Activated T-cell treated with anti-CD3 and anti-CD28 coated beads for 48 hours (primary cell): ENCODE measurements at regions not wholly inside any gene's neighbourhood (a gene's known extent, or its start where the extent isn't known, plus 50 kb on each side); places are given as distances from the start of the nearest gene placed in this dataset.
"Not testable (repeated sequence)": the region's sequence is repeated elsewhere in the genome, so short reads cannot be mapped to it uniquely, and the experiment has no call there.

ENCODE experiments used
- DNase-seq: peaks from one replicate; pipeline ENCODE4 v3.0.0-alpha.2; 2020; ENCODE audit warnings: low read depth

DNA sequence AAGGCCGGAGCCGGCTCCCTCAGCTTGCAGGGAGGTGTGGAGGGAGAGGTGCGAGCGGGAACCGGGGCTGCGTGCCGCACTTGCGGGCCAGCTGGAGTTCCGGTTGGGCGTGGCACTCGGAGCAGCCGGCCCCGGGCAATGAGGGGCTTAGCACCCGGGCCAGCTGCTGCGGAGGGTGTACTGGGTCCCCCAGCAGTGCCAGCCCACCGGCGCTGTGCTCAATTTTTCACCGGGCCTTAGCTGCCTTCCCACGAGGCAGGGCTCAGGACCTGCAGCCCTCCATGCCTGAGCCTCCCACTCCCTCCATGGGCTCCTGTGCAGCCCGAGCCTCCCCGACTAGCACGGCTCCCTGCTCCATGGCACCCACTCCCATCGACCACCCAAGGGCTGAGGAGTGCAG lies 62.2 kb upstream of the ANKRD55 start:
- not testable (repeated sequence) for DNase-seq

DNA sequence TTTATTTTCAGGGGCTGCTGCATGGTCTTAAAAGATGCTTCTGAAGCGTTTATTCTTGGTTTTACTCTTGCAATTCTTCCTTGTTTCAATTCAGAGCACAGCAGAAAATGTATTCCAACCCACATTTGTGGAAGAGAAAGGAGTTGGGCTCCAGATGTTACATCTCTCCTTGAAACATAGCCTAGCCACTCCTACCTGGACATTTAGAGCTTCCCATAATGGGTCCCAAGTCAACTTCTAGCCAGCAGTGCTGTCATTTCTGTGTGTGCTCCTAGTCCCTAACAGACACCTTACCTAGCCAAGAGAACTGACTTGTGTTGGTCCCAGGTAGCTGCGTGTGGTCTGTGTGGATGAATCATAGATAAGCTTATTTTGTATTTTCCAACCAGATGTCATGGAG lies 61.2 kb upstream of the ANKRD55 start:
- no peak for DNase-seq

DNA sequence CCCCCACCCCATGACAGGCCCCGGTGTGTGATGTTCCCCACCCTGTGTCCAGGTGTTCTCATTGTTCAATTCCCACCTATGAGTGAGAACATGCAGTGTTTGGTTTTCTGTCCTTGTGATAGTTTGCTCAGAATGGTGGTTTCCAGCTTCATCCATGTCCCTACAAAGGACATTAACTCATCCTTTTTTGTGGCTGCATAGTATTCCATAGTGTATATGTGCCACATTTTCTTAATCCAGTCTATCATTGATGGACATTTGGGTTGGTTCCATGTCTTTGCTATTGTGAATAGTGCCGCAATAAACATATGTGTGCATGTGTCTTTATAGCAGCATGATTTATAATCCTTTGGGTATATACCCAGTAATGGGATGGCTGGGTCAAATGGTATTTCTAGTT lies 59.7 kb upstream of the ANKRD55 start:
- not testable (repeated sequence) for DNase-seq

DNA sequence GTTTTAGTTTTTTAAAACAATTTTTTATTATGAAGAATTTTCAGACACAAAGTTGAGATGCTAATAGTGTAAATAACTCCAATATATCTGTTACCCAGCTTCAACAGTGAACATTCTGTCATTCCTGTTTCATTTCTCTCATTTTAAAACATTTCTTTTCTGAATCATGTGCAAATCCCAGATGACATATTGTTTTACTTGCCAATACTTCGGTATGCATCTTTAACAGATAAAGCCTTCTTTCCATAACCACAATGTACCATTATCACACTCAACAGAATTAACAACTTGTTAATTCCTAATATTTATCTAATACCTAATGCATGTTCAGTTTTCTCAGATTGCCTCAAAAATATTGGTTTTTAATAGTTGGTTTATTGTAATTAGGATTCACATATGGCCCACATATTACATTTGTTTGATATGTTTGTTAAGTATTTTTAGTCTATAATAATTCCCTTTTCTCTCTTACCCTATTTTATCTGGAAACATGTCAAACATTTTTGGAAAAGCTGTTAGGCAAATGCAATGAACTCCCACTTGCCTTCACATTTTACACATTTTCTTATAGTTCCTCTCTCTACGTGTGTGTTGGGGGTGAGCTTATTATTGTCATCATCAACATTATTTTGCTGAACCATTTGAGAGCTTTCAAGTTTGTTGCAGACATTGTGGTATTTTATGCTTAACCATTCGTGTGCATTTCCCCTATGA lies 58.7 kb upstream of the ANKRD55 start:
- DNase-seq, result no peak

DNA sequence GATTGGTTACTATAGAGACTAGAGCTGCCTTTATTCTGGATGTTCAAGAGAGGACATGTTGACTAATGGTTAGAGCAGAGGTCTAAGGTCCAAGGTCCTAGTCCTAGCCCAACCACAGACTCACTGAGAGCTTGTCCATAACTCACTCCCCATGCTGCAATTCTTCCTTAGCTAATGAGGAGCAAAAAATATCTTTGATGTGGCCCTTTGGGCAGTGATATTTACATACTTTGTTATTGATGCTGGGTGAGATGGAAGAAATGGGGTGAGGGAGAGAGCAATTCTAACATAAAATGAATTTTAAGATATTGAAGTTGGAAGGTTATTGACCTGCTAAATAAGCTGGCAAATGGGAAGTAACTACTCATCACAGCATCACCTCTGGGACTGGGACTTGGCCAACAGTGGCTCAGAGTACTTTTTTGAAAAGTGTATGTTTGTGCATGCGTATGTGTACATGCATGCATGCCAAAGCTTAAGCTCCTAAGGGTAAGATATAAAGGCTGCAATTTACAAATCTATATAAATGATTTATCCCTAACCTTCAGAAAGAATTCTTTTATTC lies 58.0 kb upstream of the ANKRD55 start:
- no peak for DNase-seq

DNA sequence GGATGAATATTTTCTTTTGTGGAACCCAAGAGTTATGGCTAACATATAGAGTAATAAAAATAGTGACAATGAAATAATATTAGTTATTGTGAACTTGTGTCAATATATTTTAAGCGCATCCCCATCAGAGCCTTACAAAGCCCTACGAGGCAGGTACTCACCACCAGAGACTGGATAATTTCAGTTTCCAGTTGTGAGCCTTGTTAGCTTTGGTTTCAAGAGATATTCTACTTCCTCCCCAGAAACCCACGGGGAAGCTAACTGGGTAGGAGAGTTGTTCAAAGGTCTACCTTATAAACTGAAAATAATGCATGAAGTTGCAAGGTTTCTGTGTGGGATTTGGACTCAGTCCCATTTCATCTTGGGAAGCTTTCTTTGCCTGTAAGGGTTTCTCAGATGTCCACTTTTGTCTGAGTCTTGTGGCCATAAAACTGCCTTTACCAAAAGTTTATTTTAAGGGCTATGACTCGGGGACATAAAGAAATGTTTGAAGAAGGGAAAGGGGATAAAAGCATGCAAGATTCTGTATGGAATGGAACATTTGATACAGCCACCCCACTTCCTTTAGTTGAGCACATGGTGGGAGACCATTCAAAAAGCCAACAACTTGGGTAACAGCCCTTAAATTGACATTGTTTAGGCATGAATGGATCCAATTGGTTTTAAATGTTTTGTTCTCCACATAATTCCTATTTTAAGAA lies 57.4 kb upstream of the ANKRD55 start:
- no peak for DNase-seq

DNA sequence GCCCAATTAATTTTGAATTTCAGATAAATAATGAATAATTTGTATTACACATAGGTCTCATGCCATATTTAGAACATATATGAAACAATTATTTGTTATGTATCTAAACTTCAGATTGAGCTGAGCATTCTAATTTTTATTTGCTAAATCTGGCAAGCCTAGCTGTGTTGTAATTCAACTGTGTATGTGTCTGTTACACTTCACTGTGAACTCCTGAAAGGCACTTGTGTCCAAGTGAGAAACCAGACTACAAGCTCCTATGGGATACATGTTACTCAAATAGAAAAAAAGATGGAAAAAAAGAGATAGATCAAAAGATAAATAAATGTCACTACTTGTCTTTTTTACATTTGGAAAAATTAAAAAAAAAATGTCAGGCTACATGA lies 56.5 kb upstream of the ANKRD55 start:
- no peak for DNase-seq

DNA sequence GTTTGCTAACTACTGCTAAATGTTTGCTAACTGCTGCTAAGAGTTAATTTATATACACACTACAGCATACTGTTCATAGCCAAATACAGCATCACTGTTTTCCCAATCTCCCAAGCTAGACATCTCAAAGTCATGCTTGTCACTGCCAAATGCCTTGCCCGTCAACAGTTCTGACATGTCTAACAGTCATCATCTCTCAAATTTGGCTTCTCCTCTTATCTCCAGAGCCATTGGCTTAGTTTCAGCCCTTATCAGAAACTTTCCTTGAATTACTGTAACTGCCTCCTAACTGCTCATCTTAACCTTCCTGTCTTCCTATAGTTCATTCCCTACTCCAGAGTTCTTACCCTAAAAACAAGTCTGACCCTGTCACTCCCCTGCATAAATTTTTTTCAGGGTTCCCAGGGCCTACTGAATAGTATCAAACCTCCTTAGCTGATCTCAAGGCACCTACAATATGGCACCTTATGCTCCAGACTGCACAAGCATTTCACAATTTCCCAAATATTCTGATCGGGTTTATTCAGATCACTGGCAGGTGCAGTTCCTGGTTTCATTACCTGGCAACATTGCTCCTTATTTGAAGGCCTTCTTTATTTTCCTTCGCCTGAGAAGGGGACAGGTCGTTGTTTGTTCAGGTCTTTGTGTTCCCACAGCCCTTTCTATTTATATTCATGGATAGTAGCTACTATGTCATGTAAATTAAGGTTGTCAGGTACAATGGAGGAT lies 55.9 kb upstream of the ANKRD55 start:
- DNase-seq, result no peak

DNA sequence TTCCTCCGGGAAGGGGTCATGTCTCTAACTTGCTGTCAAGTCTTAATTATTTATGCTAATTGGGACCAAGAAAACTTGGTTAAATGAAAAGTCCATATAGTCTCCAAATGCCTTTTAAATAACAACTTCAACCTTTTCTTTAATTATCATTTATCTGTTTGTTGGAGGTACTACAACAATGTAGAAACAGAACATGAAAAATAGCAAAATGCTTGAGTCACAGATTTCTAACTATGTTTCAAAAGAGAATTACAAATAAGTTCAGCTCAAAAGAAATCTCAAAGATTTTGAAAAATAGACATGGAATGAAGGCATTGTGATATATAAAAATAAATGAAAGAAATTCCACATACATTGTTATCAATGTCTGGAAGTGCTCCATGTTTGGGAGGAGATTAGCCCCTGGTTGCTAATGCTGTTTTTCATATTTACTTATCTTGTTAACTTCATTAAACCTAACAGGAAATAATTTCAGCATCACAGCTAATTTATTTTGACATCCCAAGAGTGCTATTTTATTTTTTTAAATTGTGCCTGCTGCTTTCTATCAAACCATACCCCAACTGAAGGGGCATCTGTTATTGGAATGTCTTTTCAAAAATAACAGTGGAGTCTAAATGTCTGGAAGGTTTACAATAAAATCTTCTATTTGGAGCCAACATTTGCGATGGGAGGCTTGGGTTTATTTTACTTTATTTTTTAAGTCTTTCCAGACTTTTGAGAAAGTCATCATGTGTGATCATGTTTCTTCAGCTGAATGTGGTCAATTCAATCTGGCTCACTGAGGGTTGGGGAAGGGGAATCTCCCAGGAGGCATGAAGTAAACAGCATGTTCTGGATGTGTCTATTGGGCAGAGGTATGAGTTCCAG lies 53.1 kb upstream of the ANKRD55 start:
- DNase-seq, result no peak

DNA sequence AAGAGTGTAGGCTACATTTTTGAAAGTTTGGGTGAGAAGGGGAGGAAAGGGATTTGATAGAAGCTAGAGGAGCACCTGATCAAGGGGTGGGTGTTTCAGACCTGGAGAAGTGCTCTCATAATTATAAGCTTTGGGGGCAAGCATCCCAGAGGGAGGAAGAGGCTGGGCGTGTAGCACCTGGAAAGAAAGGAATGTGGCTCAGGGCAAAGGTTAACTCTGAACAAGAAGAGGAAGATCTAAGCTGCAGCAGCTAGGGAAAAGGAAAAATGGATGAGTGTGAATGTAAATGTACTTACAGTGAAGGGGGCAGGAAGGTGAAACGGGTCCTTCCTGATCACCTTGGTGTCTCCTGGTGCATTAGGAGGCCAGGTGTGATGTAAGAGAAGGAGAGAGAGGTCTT lies 49.8 kb upstream of the ANKRD55 start:
- no peak for DNase-seq
